CD14-positive monocyte (primary cell): ENCODE measurements at regions not wholly inside any gene's neighbourhood (a gene's known extent, or its start where the extent isn't known, plus 50 kb on each side); places are given as distances from the start of the nearest gene placed in this dataset.

Experiments
- DNase-seq, 3 donors: peaks; one replicate each; pipeline ENCODE4 v3.0.0-alpha.2; 2011 to 2022
- H2AFZ ChIP-seq: 2 replicates; pipeline ENCODE4 v1.6.0; 2012; ENCODE audit warnings: mild to moderate bottlenecking, low read depth, low read length, inconsistent platforms; ENCODE audit not compliant: insufficient read depth, poor library complexity, severe bottlenecking
- H3K27ac ChIP-seq, 2 donors: 1 replicate in 1 of 2; 2 replicates in 1 of 2; pipeline ENCODE4 v1.5.1; 2012 to 2013; ENCODE audit warnings: low read length in 2 of 2, control low read depth in 1 of 2, inconsistent platforms in 1 of 2, low read depth in 1 of 2, mild to moderate bottlenecking in 1 of 2
- H3K27me3 ChIP-seq, 2 donors: one replicate each; pipeline versions ENCODE4 v1.6.0 to v1.6.1; 2011 to 2013; ENCODE audit warnings: low read length in 2 of 2; ENCODE audit not compliant: control insufficient read depth in 2 of 2, insufficient read depth in 2 of 2
- H3K36me3 ChIP-seq, 2 donors: replicated peaks in 1 of 2; 1 replicate in 1 of 2; 2 replicates in 1 of 2; pipeline versions ENCODE4 v1.5.1 to v1.6.1; 2012 to 2013; ENCODE audit warnings: low read length in 2 of 2, control low read depth in 1 of 2, inconsistent platforms in 1 of 2, mild to moderate bottlenecking in 1 of 2; ENCODE audit not compliant: insufficient read depth in 2 of 2, control insufficient read depth in 1 of 2
- H3K4me1 ChIP-seq, 2 donors: 1 replicate in 1 of 2; 2 replicates in 1 of 2; pipeline versions ENCODE4 v1.5.1 to v1.6.1; 2012 to 2013; ENCODE audit warnings: low read length in 2 of 2, control low read depth in 1 of 2, inconsistent platforms in 1 of 2, mild to moderate bottlenecking in 1 of 2, moderate library complexity in 1 of 2; ENCODE audit not compliant: insufficient read depth in 2 of 2, control insufficient read depth in 1 of 2
- H3K4me2 ChIP-seq: replicated peaks from 2 replicates; pipeline ENCODE3; 2012; ENCODE audit warnings: low read length, moderate library complexity, mild to moderate bottlenecking; ENCODE audit not compliant: poor library complexity, severe bottlenecking; ENCODE audit errors: extremely low read depth
- H3K4me3 ChIP-seq, 3 experiments: fragments of 200-600 bp in 1 of 3; sonication (generic) in 1 of 3; replicated peaks in 1 of 3; 1 replicate in 2 of 3; 2 replicates in 1 of 3; pipeline ENCODE4 v1.5.1; 2011 to 2013; ENCODE audit warnings: low read length in 3 of 3, mild to moderate bottlenecking in 3 of 3, control low read depth in 2 of 3, low read depth in 2 of 3, inconsistent platforms in 1 of 3, moderate library complexity in 1 of 3
- H3K79me2 ChIP-seq: 2 replicates; pipeline ENCODE4 v1.6.0; 2012; ENCODE audit warnings: mild to moderate bottlenecking, control low read depth, inconsistent platforms, low read length, moderate library complexity; ENCODE audit not compliant: insufficient read depth
- H3K9ac ChIP-seq: 2 replicates; pipeline ENCODE4 v1.6.0; 2017; ENCODE audit warnings: low read length, mild to moderate bottlenecking; ENCODE audit not compliant: insufficient read depth, poor library complexity, severe bottlenecking
- H3K9me3 ChIP-seq, 2 donors: replicated peaks in 1 of 2; 1 replicate in 1 of 2; 2 replicates in 1 of 2; pipeline versions ENCODE4 v1.5.1 to v1.6.1; 2012 to 2013; ENCODE audit warnings: low read length in 2 of 2, control low read depth in 1 of 2; ENCODE audit not compliant: control insufficient read depth in 1 of 2, insufficient read depth in 1 of 2
- H4K20me1 ChIP-seq: 2 replicates; pipeline ENCODE4 v1.6.0; 2012; ENCODE audit warnings: mild to moderate bottlenecking, low read length, control low read depth, moderate library complexity; ENCODE audit not compliant: insufficient read depth
- H3K27ac Mint-ChIP-seq, 7 donors: one replicate each; pipeline ENCODE4 v1.8.0; 2020; ENCODE audit warnings: mild to moderate bottlenecking in 7 of 7, mixed read lengths in 7 of 7, moderate library complexity in 6 of 7, inconsistent platforms in 2 of 7
- H3K27me3 Mint-ChIP-seq, 3 donors: one replicate each; pipeline ENCODE4 v1.8.0; 2021 to 2022; ENCODE audit warnings: low read depth in 3 of 3, mild to moderate bottlenecking in 3 of 3, mixed read lengths in 3 of 3, moderate library complexity in 3 of 3, inconsistent platforms in 1 of 3
- H3K36me3 Mint-ChIP-seq, 2 donors: one replicate each; pipeline ENCODE4 v1.8.0; 2020; ENCODE audit warnings: mixed read lengths in 2 of 2, inconsistent platforms in 1 of 2, mild to moderate bottlenecking in 1 of 2
- H3K4me1 Mint-ChIP-seq: one replicate; pipeline ENCODE4 v1.8.0; 2020; ENCODE audit warnings: mild to moderate bottlenecking, mixed read lengths
- H3K4me3 Mint-ChIP-seq, 2 donors: one replicate each; pipeline ENCODE4 v1.8.0; 2020; ENCODE audit warnings: mild to moderate bottlenecking in 2 of 2, mixed read lengths in 2 of 2, moderate library complexity in 1 of 2
- H3K9me3 Mint-ChIP-seq, 7 donors: one replicate each; pipeline ENCODE4 v1.8.0; 2020 to 2022; ENCODE audit warnings: mixed read lengths in 7 of 7, mild to moderate bottlenecking in 6 of 7, moderate library complexity in 6 of 7, inconsistent platforms in 2 of 7
- CTCF ChIP-seq: fragments of 200-600 bp; IDR thresholded peaks from one replicate; pipeline ENCODE4 v1.8.0; 2022; ENCODE audit warnings: antibody characterized with exemption, mild to moderate bottlenecking
- WGBS: methylation state at CpG from one replicate; pipeline ENCODE4 v1.1.5; 2013; ENCODE audit warnings: missing lambda C conversion rate; ENCODE audit not compliant: insufficient coverage; 5-methylcytosine and 5-hydroxymethylcytosine counted together
- intact Hi-C, 2 donors: fragments of 100-400 bp; cut with micrococcal nuclease; formaldehyde crosslinking; loops; one replicate each; pipeline versions ENCODE4 v1.15.0 to v1.15.1; 2023

GRCh38 chr4:124321364-124321763, 391.2 kb downstream of the ANKRD50 start:
- no peaks in the 10 kb centered on the region for H4K20me1 ChIP-seq
- no peaks in the 10 kb centered on the region for H3K27me3 ChIP-seq
- H3K9ac ChIP-seq = no peak overlapping the region
- no peak for DNase-seq
- Mint-ChIP-seq H3K4me3 (no peak overlapping the region), H3K4me1 (no peaks in the 10 kb centered on the region), H3K36me3 (no peaks in the 10 kb centered on the region), H3K27me3 (peaks cover 0 to 1% (median 0%) of the 10 kb centered on the region in 3 donors), H3K27ac (no peak overlapping the region), H3K9me3 (peaks cover 0 to 1% (median 0%) of the 10 kb centered on the region in 7 donors)
- intact Hi-C loops = no loop called here
- TF ChIP-seq CTCF = no peak
- no peak overlapping the region for H3K27ac ChIP-seq
- H3K4me3 ChIP-seq = no peak overlapping the region
- no peaks in the 10 kb centered on the region for H3K9me3 ChIP-seq
- no peak overlapping the region for H2AFZ ChIP-seq
- H3K4me1 ChIP-seq = no peaks in the 10 kb centered on the region
- no peaks in the 10 kb centered on the region for H3K36me3 ChIP-seq
- H3K4me2 ChIP-seq = no peak overlapping the region
- H3K79me2 ChIP-seq = no peaks in the 10 kb centered on the region
- WGBS = no CpG with 5 or more reads among the region's 3 CpGs

- no peaks in the 10 kb centered on the region for H3K79me2 ChIP-seq
- DNase-seq = peak in 1 of 3 donors; percentile 10
- H2AFZ ChIP-seq = no peak overlapping the region
- intact Hi-C loops = no loop called here
- H3K9ac ChIP-seq = no peak overlapping the region
- H3K4me3 ChIP-seq = no peak overlapping the region
- Mint-ChIP-seq H3K4me1 (no peaks in the 10 kb centered on the region), H3K27ac (no peak overlapping the region), H3K9me3 (peaks cover 0 to 1% (median 0%) of the 10 kb centered on the region in 7 donors), H3K27me3 (peaks cover 0 to 1% (median 0%) of the 10 kb centered on the region in 3 donors), H3K36me3 (no peaks in the 10 kb centered on the region), H3K4me3 (no peak overlapping the region)
- no peaks in the 10 kb centered on the region for H3K4me1 ChIP-seq
- no peak overlapping the region for H3K27ac ChIP-seq
- no peaks in the 10 kb centered on the region for H3K36me3 ChIP-seq
- TF ChIP-seq CTCF = peak; percentile 68
- no peaks in the 10 kb centered on the region for H4K20me1 ChIP-seq
- no peaks in the 10 kb centered on the region for H3K9me3 ChIP-seq
- H3K4me2 ChIP-seq = no peak overlapping the region
- no peaks in the 10 kb centered on the region for H3K27me3 ChIP-seq
- 100% methylated on average over 3 of the region's 8 CpGs for WGBS
Measured at GRCh38 chr4:124322234-124323065, 390.1 kb downstream of the ANKRD50 start.
